GM19240 (cell line): ENCODE measurements at regions not wholly inside any gene's neighbourhood (a gene's known extent, or its start where the extent isn't known, plus 50 kb on each side); places are given as distances from the start of the nearest gene placed in this dataset.

Experiments
- DNase-seq: peaks from one replicate; pipeline ENCODE4 v3.0.0; 2011; ENCODE audit warnings: low spot score; ENCODE audit not compliant: insufficient read length

- peak; percentile 56 for DNase-seq
Measured at GRCh38 chr13:99436686-99437416, 64.4 kb upstream of the TM9SF2 start.

GRCh38 chr13:99439048-99439447 is 62.2 kb upstream of the TM9SF2 start:
- DNase-seq = no peak

- DNase-seq = no peak
Measured at GRCh38 chr13:99439850-99440604, 61.2 kb upstream of the TM9SF2 start.

GRCh38 chr13:99442273-99442895 is 58.9 kb upstream of the TM9SF2 start:
- no peak for DNase-seq

GRCh38 chr13:99446242-99446641 is 55.0 kb upstream of the TM9SF2 start:
- no peak for DNase-seq

- DNase-seq = no peak
Measured at GRCh38 chr13:99448546-99448945, 52.7 kb upstream of the TM9SF2 start.

- no peak for DNase-seq
Measured at GRCh38 chr13:99450416-99450815, 50.9 kb upstream of the TM9SF2 start.
